GM12875 (cell line): ENCODE measurements at regions not wholly inside any gene's neighbourhood (a gene's known extent, or its start where the extent isn't known, plus 50 kb on each side); places are given as distances from the start of the nearest gene placed in this dataset.

Source experiments
- H3K4me3 ChIP-seq: one replicate; pipeline ENCODE4 v1.5.1; 2011; ENCODE audit warnings: low read depth, low read length, control low read depth
- TF ChIP-seq, protein P1 (sequence below): IDR thresholded peaks from 2 replicates; pipeline ENCODE4 v1.5.1; 2011; ENCODE audit warnings: low read depth, mild to moderate bottlenecking, control low read depth, inconsistent platforms, low read length, moderate library complexity, borderline replicate concordance; ENCODE audit not compliant: insufficient read depth

DNA sequence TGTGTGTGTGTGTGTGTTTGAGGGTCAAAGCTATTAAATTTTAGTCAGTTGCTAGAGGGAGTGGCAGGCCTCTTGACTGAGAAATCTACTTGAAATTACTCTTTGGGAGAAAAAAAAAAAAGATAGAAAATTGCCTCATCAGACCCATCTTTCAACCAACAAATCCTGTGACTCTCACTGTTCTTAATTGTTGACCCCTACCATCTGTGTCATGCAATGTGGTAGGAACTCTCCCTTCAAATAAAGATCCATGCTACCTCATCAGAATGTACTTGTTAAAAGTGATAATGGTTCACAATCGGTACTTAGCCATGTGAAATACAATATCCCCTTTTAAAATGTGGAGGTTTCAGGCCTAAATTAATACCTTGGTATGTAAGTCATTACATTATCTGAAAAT is 670.8 kb upstream of the FANCL start:
- H3K4me3 ChIP-seq = no peak overlapping the region
- TF ChIP-seq, protein P1, sequence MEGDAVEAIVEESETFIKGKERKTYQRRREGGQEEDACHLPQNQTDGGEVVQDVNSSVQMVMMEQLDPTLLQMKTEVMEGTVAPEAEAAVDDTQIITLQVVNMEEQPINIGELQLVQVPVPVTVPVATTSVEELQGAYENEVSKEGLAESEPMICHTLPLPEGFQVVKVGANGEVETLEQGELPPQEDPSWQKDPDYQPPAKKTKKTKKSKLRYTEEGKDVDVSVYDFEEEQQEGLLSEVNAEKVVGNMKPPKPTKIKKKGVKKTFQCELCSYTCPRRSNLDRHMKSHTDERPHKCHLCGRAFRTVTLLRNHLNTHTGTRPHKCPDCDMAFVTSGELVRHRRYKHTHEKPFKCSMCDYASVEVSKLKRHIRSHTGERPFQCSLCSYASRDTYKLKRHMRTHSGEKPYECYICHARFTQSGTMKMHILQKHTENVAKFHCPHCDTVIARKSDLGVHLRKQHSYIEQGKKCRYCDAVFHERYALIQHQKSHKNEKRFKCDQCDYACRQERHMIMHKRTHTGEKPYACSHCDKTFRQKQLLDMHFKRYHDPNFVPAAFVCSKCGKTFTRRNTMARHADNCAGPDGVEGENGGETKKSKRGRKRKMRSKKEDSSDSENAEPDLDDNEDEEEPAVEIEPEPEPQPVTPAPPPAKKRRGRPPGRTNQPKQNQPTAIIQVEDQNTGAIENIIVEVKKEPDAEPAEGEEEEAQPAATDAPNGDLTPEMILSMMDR = no peak

- TF ChIP-seq, protein P1 = no peak
Measured at GRCh38 chr2:58908501-58909154, 667.5 kb upstream of the FANCL start.

GRCh38 chr2:58907644-58908043 is 666.5 kb upstream of the FANCL start:
- TF ChIP-seq, protein P1 = no peak

More at GRCh38 chr2:58908501-58909154, 667.5 kb upstream of the FANCL start:
- H3K4me3 ChIP-seq = no peak overlapping the region

GRCh38 chr2:58906081-58906645 is 665.0 kb upstream of the FANCL start:
- H3K4me3 ChIP-seq = no peak overlapping the region
- TF ChIP-seq, protein P1 = no peak

More at GRCh38 chr2:58907644-58908043, 666.5 kb upstream of the FANCL start:
- H3K4me3 ChIP-seq = no peak overlapping the region

DNA sequence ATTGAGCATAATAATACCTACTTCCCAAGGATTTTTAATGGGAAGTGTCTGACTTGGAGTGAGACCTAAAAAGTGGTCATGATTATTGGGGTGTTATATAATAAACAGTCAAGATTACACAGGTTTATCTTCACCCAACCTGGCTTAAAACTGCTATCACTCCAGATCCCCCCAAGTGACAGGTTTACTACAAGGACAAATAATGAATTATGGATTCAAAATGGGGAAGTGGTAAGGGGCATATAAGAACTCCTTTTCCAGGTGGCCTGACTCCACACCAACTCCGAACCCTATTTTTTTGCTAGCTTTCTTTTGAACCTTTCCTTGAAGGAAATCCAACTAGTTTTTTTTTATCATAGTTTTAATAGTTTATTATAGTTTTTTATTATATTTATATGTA is 663.0 kb upstream of the FANCL start:
- TF ChIP-seq, protein P1 = no peak
- no peak overlapping the region for H3K4me3 ChIP-seq

DNA sequence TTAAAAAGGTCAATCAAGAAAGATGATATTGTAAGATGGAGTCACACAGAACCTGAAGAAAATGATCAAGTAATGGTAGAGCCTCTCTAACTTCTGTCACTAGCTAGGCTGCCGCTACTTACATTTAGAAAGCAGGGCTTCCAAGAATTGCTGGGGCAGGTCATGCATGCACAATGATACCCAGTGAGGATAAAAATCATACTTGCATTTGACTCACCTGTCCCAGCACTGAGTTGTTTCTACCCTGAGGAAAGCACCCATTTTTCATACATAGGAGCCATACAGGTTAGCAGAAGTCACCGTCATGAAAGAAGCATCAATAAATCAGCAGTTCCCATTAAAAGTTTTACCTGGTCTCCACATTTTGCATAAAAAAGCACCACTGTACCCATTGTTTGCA is 662.3 kb upstream of the FANCL start:
- TF ChIP-seq, protein P1 = no peak
- no peak overlapping the region for H3K4me3 ChIP-seq
